ENCODE measurements at regions not wholly inside any gene's neighbourhood (a gene's known extent, or its start where the extent isn't known, plus 50 kb on each side); places are given as distances from the start of the nearest gene placed in this dataset.

- no peak overlapping the region for H3K27ac Mint-ChIP-seq
- H3K27me3 Mint-ChIP-seq: no peaks in the 10 kb centered on the region
- ATAC-seq (no peak), DNase-seq (no peak)
- H3K4me1 Mint-ChIP-seq: no peaks in the 10 kb centered on the region
- H3K36me3 Mint-ChIP-seq (ENCODE audit: low read depth): no peaks in the 10 kb centered on the region
- H3K4me3 Mint-ChIP-seq: no peak overlapping the region
- no peaks in the 10 kb centered on the region for H3K9me3 ChIP-seq (ENCODE audit: control insufficient read depth, low read length, poor library complexity, severe bottlenecking)
These were observed 269.6 kb downstream of the ALX1 start for GRCh38 chr12:85549640-85550039.

GRCh38 chr12:85550924-85551323 lies 270.9 kb downstream of the ALX1 start:
- DNase-seq: no peak
- no peak for ATAC-seq
- Mint-ChIP-seq H3K27ac (no peak overlapping the region), H3K36me3 (ENCODE audit: low read depth) (no peaks in the 10 kb centered on the region), H3K4me3 (no peak overlapping the region), H3K27me3 (no peaks in the 10 kb centered on the region), H3K4me1 (no peaks in the 10 kb centered on the region)
- H3K9me3 ChIP-seq (ENCODE audit: control insufficient read depth, low read length, poor library complexity, severe bottlenecking): no peaks in the 10 kb centered on the region

- H3K36me3 Mint-ChIP-seq (ENCODE audit: low read depth): no peaks in the 10 kb centered on the region
- H3K4me3 Mint-ChIP-seq: no peak overlapping the region
- H3K9me3 ChIP-seq (ENCODE audit: control insufficient read depth, low read length, poor library complexity, severe bottlenecking): no peaks in the 10 kb centered on the region
- H3K27ac Mint-ChIP-seq: no peak overlapping the region
- DNase-seq: no peak
- no peak for ATAC-seq
- H3K4me1 Mint-ChIP-seq: no peaks in the 10 kb centered on the region
- no peaks in the 10 kb centered on the region for H3K27me3 Mint-ChIP-seq
These were observed 272.4 kb downstream of the ALX1 start for GRCh38 chr12:85552461-85552860.

- Mint-ChIP-seq H3K27me3 (no peaks in the 10 kb centered on the region), H3K27ac (no peak overlapping the region), H3K36me3 (ENCODE audit: low read depth) (no peaks in the 10 kb centered on the region), H3K4me3 (no peak overlapping the region), H3K4me1 (no peaks in the 10 kb centered on the region)
- ATAC-seq (no peak), DNase-seq (no peak)
- H3K9me3 ChIP-seq (ENCODE audit: control insufficient read depth, low read length, poor library complexity, severe bottlenecking): no peaks in the 10 kb centered on the region
These were observed 277.8 kb downstream of the ALX1 start for GRCh38 chr12:85557850-85558249.

GRCh38 chr12:85558684-85559083 lies 277.5 kb downstream of the RASSF9 start:
- Mint-ChIP-seq H3K27ac (no peak overlapping the region), H3K4me1 (no peaks in the 10 kb centered on the region), H3K4me3 (no peak overlapping the region), H3K27me3 (no peaks in the 10 kb centered on the region), H3K36me3 (ENCODE audit: low read depth) (no peaks in the 10 kb centered on the region)
- ATAC-seq: no peak
- no peak for DNase-seq
- H3K9me3 ChIP-seq (ENCODE audit: control insufficient read depth, low read length, poor library complexity, severe bottlenecking): no peaks in the 10 kb centered on the region

- H3K9me3 ChIP-seq (ENCODE audit: control insufficient read depth, low read length, poor library complexity, severe bottlenecking): no peaks in the 10 kb centered on the region
- H3K36me3 Mint-ChIP-seq (ENCODE audit: low read depth): no peaks in the 10 kb centered on the region
- no peak overlapping the region for H3K4me3 Mint-ChIP-seq
- H3K4me1 Mint-ChIP-seq: no peaks in the 10 kb centered on the region
- DNase-seq (no peak), ATAC-seq (no peak)
- no peak overlapping the region for H3K27ac Mint-ChIP-seq
- no peaks in the 10 kb centered on the region for H3K27me3 Mint-ChIP-seq
These were observed 277.1 kb downstream of the RASSF9 start for GRCh38 chr12:85559127-85559526.

GRCh38 chr12:85559536-85559935 lies 276.7 kb downstream of the RASSF9 start:
- no peaks in the 10 kb centered on the region for H3K36me3 Mint-ChIP-seq (ENCODE audit: low read depth)
- no peak for ATAC-seq

GRCh38 chr12:85562765-85563164 lies 273.4 kb downstream of the RASSF9 start:
- H3K9me3 ChIP-seq (ENCODE audit: control insufficient read depth, low read length, poor library complexity, severe bottlenecking): no peaks in the 10 kb centered on the region
- Mint-ChIP-seq H3K27me3 (no peaks in the 10 kb centered on the region), H3K27ac (no peak overlapping the region), H3K36me3 (ENCODE audit: low read depth) (no peaks in the 10 kb centered on the region), H3K4me1 (no peaks in the 10 kb centered on the region), H3K4me3 (no peak overlapping the region)
- ATAC-seq: no peak
- no peak for DNase-seq

More at GRCh38 chr12:85559536-85559935, 276.7 kb downstream of the RASSF9 start:
- H3K27ac Mint-ChIP-seq: no peak overlapping the region
- no peak for DNase-seq
- no peak overlapping the region for H3K4me3 Mint-ChIP-seq
- no peaks in the 10 kb centered on the region for H3K4me1 Mint-ChIP-seq
- H3K9me3 ChIP-seq (ENCODE audit: control insufficient read depth, low read length, poor library complexity, severe bottlenecking): no peaks in the 10 kb centered on the region
- no peaks in the 10 kb centered on the region for H3K27me3 Mint-ChIP-seq

GRCh38 chr12:85564786-85565185 lies 271.4 kb downstream of the RASSF9 start:
- no peak overlapping the region for H3K27ac Mint-ChIP-seq
- H3K4me3 Mint-ChIP-seq: no peak overlapping the region
- H3K36me3 Mint-ChIP-seq (ENCODE audit: low read depth): no peaks in the 10 kb centered on the region
- H3K9me3 ChIP-seq (ENCODE audit: control insufficient read depth, low read length, poor library complexity, severe bottlenecking): no peaks in the 10 kb centered on the region
- no peaks in the 10 kb centered on the region for H3K4me1 Mint-ChIP-seq
- no peak for DNase-seq
- H3K27me3 Mint-ChIP-seq: no peaks in the 10 kb centered on the region
- no peak for ATAC-seq

GRCh38 chr12:85568395-85569103 lies 267.7 kb downstream of the RASSF9 start:
- ATAC-seq: no peak
- Mint-ChIP-seq H3K36me3 (ENCODE audit: low read depth) (no peaks in the 10 kb centered on the region), H3K27ac (no peak overlapping the region), H3K4me1 (no peaks in the 10 kb centered on the region), H3K27me3 (no peaks in the 10 kb centered on the region), H3K4me3 (no peak overlapping the region)
- DNase-seq: no peak
- no peaks in the 10 kb centered on the region for H3K9me3 ChIP-seq (ENCODE audit: control insufficient read depth, low read length, poor library complexity, severe bottlenecking)

GRCh38 chr12:85569261-85569660 lies 266.9 kb downstream of the RASSF9 start:
- Mint-ChIP-seq H3K27ac (no peak overlapping the region), H3K4me1 (no peaks in the 10 kb centered on the region), H3K4me3 (no peak overlapping the region), H3K36me3 (ENCODE audit: low read depth) (no peaks in the 10 kb centered on the region), H3K27me3 (no peaks in the 10 kb centered on the region)
- no peaks in the 10 kb centered on the region for H3K9me3 ChIP-seq (ENCODE audit: control insufficient read depth, low read length, poor library complexity, severe bottlenecking)
- ATAC-seq: no peak
- no peak for DNase-seq

- H3K27me3 Mint-ChIP-seq: no peaks in the 10 kb centered on the region
- ATAC-seq: no peak
- H3K36me3 Mint-ChIP-seq (ENCODE audit: low read depth): no peaks in the 10 kb centered on the region
- DNase-seq: no peak
- H3K4me1 Mint-ChIP-seq: no peaks in the 10 kb centered on the region
- H3K9me3 ChIP-seq (ENCODE audit: control insufficient read depth, low read length, poor library complexity, severe bottlenecking): no peaks in the 10 kb centered on the region
- H3K27ac Mint-ChIP-seq: no peak overlapping the region
- H3K4me3 Mint-ChIP-seq: no peak overlapping the region
These were observed 263.3 kb downstream of the RASSF9 start for GRCh38 chr12:85572956-85573355.

GRCh38 chr12:85573635-85574214 lies 262.5 kb downstream of the RASSF9 start:
- Mint-ChIP-seq H3K36me3 (ENCODE audit: low read depth) (no peaks in the 10 kb centered on the region), H3K4me3 (no peak overlapping the region), H3K4me1 (no peaks in the 10 kb centered on the region), H3K27ac (no peak overlapping the region), H3K27me3 (no peaks in the 10 kb centered on the region)
- ATAC-seq (no peak), DNase-seq (no peak)
- H3K9me3 ChIP-seq (ENCODE audit: control insufficient read depth, low read length, poor library complexity, severe bottlenecking): no peaks in the 10 kb centered on the region

- Mint-ChIP-seq H3K36me3 (ENCODE audit: low read depth) (no peaks in the 10 kb centered on the region), H3K4me1 (no peaks in the 10 kb centered on the region), H3K27ac (no peak overlapping the region), H3K27me3 (no peaks in the 10 kb centered on the region), H3K4me3 (no peak overlapping the region)
- no peak for DNase-seq
- H3K9me3 ChIP-seq (ENCODE audit: control insufficient read depth, low read length, poor library complexity, severe bottlenecking): no peaks in the 10 kb centered on the region
- no peak for ATAC-seq
These were observed 261.9 kb downstream of the RASSF9 start for GRCh38 chr12:85574291-85574690.
